Type B pancreatic cell (in vitro differentiated cells): ENCODE measurements at regions not wholly inside any gene's neighbourhood (a gene's known extent, or its start where the extent isn't known, plus 50 kb on each side); places are given as distances from the start of the nearest gene placed in this dataset.

Experiments used
- DNase-seq: peaks from one replicate; pipeline ENCODE4 v3.0.0; 2021; ENCODE audit warnings: mixed read lengths; ENCODE audit not compliant: unreplicated experiment; ENCODE audit errors: extremely low spot score
- H3K27ac Mint-ChIP-seq: 2 replicates; pipeline ENCODE4 v1.8.0; 2021; ENCODE audit warnings: mild to moderate bottlenecking, mixed read lengths
- H3K27me3 Mint-ChIP-seq: 2 replicates; pipeline ENCODE4 v1.8.0; 2021; ENCODE audit warnings: mixed read lengths
- H3K36me3 Mint-ChIP-seq: 2 replicates; pipeline ENCODE4 v1.8.0; 2021; ENCODE audit warnings: mixed read lengths
- H3K4me1 Mint-ChIP-seq: one replicate; pipeline ENCODE4 v1.8.0; 2021; ENCODE audit warnings: mixed read lengths; ENCODE audit not compliant: unreplicated experiment
- H3K4me3 Mint-ChIP-seq: 2 replicates; pipeline ENCODE4 v1.8.0; 2021; ENCODE audit warnings: mild to moderate bottlenecking, mixed read lengths
- H3K9me3 Mint-ChIP-seq: 2 replicates; pipeline ENCODE4 v1.8.0; 2021; ENCODE audit warnings: mixed read lengths
- CTCF ChIP-seq: fragments of 200-600 bp; sonication (generic); conservative IDR thresholded peaks from 2 replicates; pipeline ENCODE4 v1.5.0; 2021; ENCODE audit warnings: antibody characterized with exemption, mild to moderate bottlenecking

GRCh38 chr1:59016390-59016789 lies 232.5 kb upstream of the JUN start:
- H3K4me1 Mint-ChIP-seq, result peaks cover 51% of the 10 kb centered on the region
- no peak for TF ChIP-seq CTCF
- H3K4me3 Mint-ChIP-seq, result no peak overlapping the region
- peaks cover 3% of the 10 kb centered on the region for H3K36me3 Mint-ChIP-seq
- no peak for DNase-seq
- H3K27me3 Mint-ChIP-seq, result no peaks in the 10 kb centered on the region
- H3K27ac Mint-ChIP-seq, result no peak overlapping the region
- H3K9me3 Mint-ChIP-seq, result no peaks in the 10 kb centered on the region

- DNase-seq, result no peak
- H3K4me3 Mint-ChIP-seq, result no peak overlapping the region
- H3K9me3 Mint-ChIP-seq, result no peaks in the 10 kb centered on the region
- peaks cover 48% of the 10 kb centered on the region for H3K4me1 Mint-ChIP-seq
- H3K27ac Mint-ChIP-seq, result no peak overlapping the region
- no peaks in the 10 kb centered on the region for H3K27me3 Mint-ChIP-seq
- peaks cover 3% of the 10 kb centered on the region for H3K36me3 Mint-ChIP-seq
- no peak for TF ChIP-seq CTCF
Observed at GRCh38 chr1:59017501-59018231, 233.8 kb upstream of the JUN start.

- Mint-ChIP-seq H3K4me1 (peaks cover 41% of the 10 kb centered on the region), H3K4me3 (no peak overlapping the region), H3K36me3 (peaks cover 3% of the 10 kb centered on the region), H3K27ac (no peak overlapping the region), H3K9me3 (no peaks in the 10 kb centered on the region), H3K27me3 (no peaks in the 10 kb centered on the region)
- DNase-seq, result no peak
- no peak for TF ChIP-seq CTCF
Observed at GRCh38 chr1:59018446-59018845, 234.6 kb upstream of the JUN start.

GRCh38 chr1:59018860-59019259 lies 235.0 kb upstream of the JUN start:
- Mint-ChIP-seq H3K4me1 (peaks cover 37% of the 10 kb centered on the region), H3K4me3 (no peak overlapping the region), H3K27me3 (no peaks in the 10 kb centered on the region), H3K9me3 (no peaks in the 10 kb centered on the region), H3K36me3 (peaks cover 3% of the 10 kb centered on the region), H3K27ac (no peak overlapping the region)
- DNase-seq, result no peak
- no peak for TF ChIP-seq CTCF

GRCh38 chr1:59020151-59020997 lies 236.5 kb upstream of the JUN start:
- Mint-ChIP-seq H3K4me1 (peaks cover 32% of the 10 kb centered on the region), H3K36me3 (peaks cover 3% of the 10 kb centered on the region), H3K4me3 (peak overlapping the region; percentile 6), H3K27me3 (no peaks in the 10 kb centered on the region), H3K27ac (no peak overlapping the region), H3K9me3 (no peaks in the 10 kb centered on the region)
- TF ChIP-seq CTCF, result no peak
- DNase-seq, result no peak
